T-cell (primary cell): ENCODE measurements at regions not wholly inside any gene's neighbourhood (a gene's known extent, or its start where the extent isn't known, plus 50 kb on each side); places are given as distances from the start of the nearest gene placed in this dataset.

Experiments
- ATAC-seq, 4 experiments: fragments of 200-7000 bp in 3 of 4; fragments of 150-1000 bp in 1 of 4; cut with Tn5 transposase; replicated peaks in 1 of 4; 1 replicate in 3 of 4; 2 replicates in 1 of 4; pipeline ENCODE4 v1.10.0; 2021; ENCODE audit warnings: moderate library complexity in 3 of 4, mild to moderate bottlenecking in 2 of 4, moderate number of reproducible peaks in 1 of 4
- CTCF ChIA-PET, 2 donors: fragments of 300-600 bp; sonication (Branson Sonifier 250); formaldehyde crosslinking; loops; one replicate each; lab custom pipeline; 2022; ENCODE audit warnings: antibody characterized with exemption in 2 of 2; lab: Charles Lee
- POLR2A ChIA-PET, 2 donors: fragments of 300-600 bp; sonication (Branson Sonifier 250); formaldehyde crosslinking; loops; one replicate each; lab custom pipeline; 2022; ENCODE audit warnings: antibody characterized with exemption in 2 of 2; lab: Charles Lee
- DNase-seq, 35 experiments: peaks; one replicate each; pipeline versions ENCODE4 v3.0.0 to v3.0.0-alpha.2; 2013 to 2023
- H3K27ac ChIP-seq: one replicate; pipeline ENCODE4 v1.5.1; 2013; ENCODE audit warnings: low read length
- H3K27me3 ChIP-seq, 2 experiments: replicated peaks in 1 of 2; 1 replicate in 1 of 2; 2 replicates in 1 of 2; pipeline versions ENCODE4 v1.6.1 to v1.7.0; 2013; ENCODE audit warnings: low read length in 1 of 2, mixed read lengths in 1 of 2; ENCODE audit not compliant: control insufficient read depth in 2 of 2, insufficient read depth in 2 of 2; ENCODE audit errors: extremely low read depth in 1 of 2
- H3K36me3 ChIP-seq, 2 donors: 1 replicate in 1 of 2; 2 replicates in 1 of 2; pipeline versions ENCODE4 v1.6.1 to v1.7.0; 2013; ENCODE audit warnings: low read length in 1 of 2; ENCODE audit not compliant: control insufficient read depth in 2 of 2, insufficient read depth in 1 of 2; ENCODE audit errors: extremely low read depth in 1 of 2
- H3K4me1 ChIP-seq, 2 experiments: 1 replicate in 1 of 2; 2 replicates in 1 of 2; pipeline versions ENCODE4 v1.6.1 to v1.7.0; 2013; ENCODE audit warnings: low read length in 2 of 2, mixed read lengths in 1 of 2; ENCODE audit not compliant: insufficient read depth in 2 of 2, control insufficient read depth in 1 of 2; ENCODE audit errors: extremely low read depth in 1 of 2
- H3K4me3 ChIP-seq, 2 donors: 1 replicate in 1 of 2; 2 replicates in 1 of 2; pipeline versions ENCODE4 v1.5.1 to v1.7.0; 2013; ENCODE audit warnings: mild to moderate bottlenecking in 2 of 2, low read length in 1 of 2, moderate library complexity in 1 of 2; ENCODE audit not compliant: control insufficient read depth in 1 of 2; ENCODE audit errors: extremely low read depth in 1 of 2
- H3K9me3 ChIP-seq: 2 replicates; pipeline ENCODE4 v1.7.0; 2013
- H3K27ac Mint-ChIP-seq, 2 donors: one replicate each; pipeline ENCODE4 v1.8.0; 2020 to 2021; ENCODE audit warnings: mild to moderate bottlenecking in 2 of 2, mixed read lengths in 2 of 2
- H3K27me3 Mint-ChIP-seq, 2 donors: one replicate each; pipeline ENCODE4 v1.8.0; 2021 to 2022; ENCODE audit warnings: mixed read lengths in 2 of 2
- H3K36me3 Mint-ChIP-seq: one replicate; pipeline ENCODE4 v1.8.0; 2021; ENCODE audit warnings: mixed read lengths
- H3K4me1 Mint-ChIP-seq, 3 donors: one replicate each; pipeline ENCODE4 v1.8.0; 2020 to 2022; ENCODE audit warnings: mixed read lengths in 3 of 3, mild to moderate bottlenecking in 1 of 3
- H3K4me3 Mint-ChIP-seq, 3 donors: one replicate each; pipeline ENCODE4 v1.8.0; 2020 to 2022; ENCODE audit warnings: mild to moderate bottlenecking in 3 of 3, mixed read lengths in 3 of 3, moderate library complexity in 3 of 3
- H3K9me3 Mint-ChIP-seq, 3 donors: one replicate each; pipeline ENCODE4 v1.8.0; 2020 to 2022; ENCODE audit warnings: mixed read lengths in 3 of 3
- WGBS: methylation state at CpG from one replicate; pipeline ENCODE4 v1.1.5; 2013; ENCODE audit warnings: missing lambda C conversion rate; ENCODE audit not compliant: insufficient coverage; 5-methylcytosine and 5-hydroxymethylcytosine counted together

GRCh38 chr9:3773362-3774060 is 247.7 kb upstream of the RFX3 start:
- H3K36me3 Mint-ChIP-seq = no peaks in the 10 kb centered on the region
- H3K27ac Mint-ChIP-seq = no peak overlapping the region
- H3K4me3 Mint-ChIP-seq = no peak overlapping the region
- POLR2A ChIA-PET = no interaction called here
- no peaks in the 10 kb centered on the region for H3K9me3 ChIP-seq
- no peaks in the 10 kb centered on the region for H3K4me1 Mint-ChIP-seq
- ATAC-seq (no peak), DNase-seq (no peak)
- WGBS = 44% methylated on average over 1 of the region's 6 CpGs
- H3K27me3 ChIP-seq = peaks cover 0 to 2% of the 10 kb centered on the region in 2 experiments
- no peaks in the 10 kb centered on the region for H3K4me1 ChIP-seq
- H3K27me3 Mint-ChIP-seq = peaks cover 16 to 18% of the 10 kb centered on the region in 2 donors
- H3K27ac ChIP-seq = no peak overlapping the region
- no peaks in the 10 kb centered on the region for H3K9me3 Mint-ChIP-seq
- H3K36me3 ChIP-seq = no peaks in the 10 kb centered on the region
- H3K4me3 ChIP-seq = no peak overlapping the region
- CTCF ChIA-PET = interaction anchor here in 1 of 2 donors (0.5 kb wide), 1 partner anchor 1345 kb away, joined by 3 read pairs; no protein-coding TSS in a partner anchor

- Histone ChIP-seq H3K9me3 (no peaks in the 10 kb centered on the region), H3K4me3 (no peak overlapping the region), H3K4me1 (no peaks in the 10 kb centered on the region), H3K27me3 (peaks cover 0 to 2% of the 10 kb centered on the region in 2 experiments), H3K36me3 (no peaks in the 10 kb centered on the region), H3K27ac (no peak overlapping the region)
- WGBS = 25% methylated on average over 2 of the region's 4 CpGs
- POLR2A ChIA-PET = no interaction called here
- no peaks in the 10 kb centered on the region for H3K4me1 Mint-ChIP-seq
- H3K36me3 Mint-ChIP-seq = no peaks in the 10 kb centered on the region
- no peak for ATAC-seq
- peaks cover 17 to 18% of the 10 kb centered on the region in 2 donors for H3K27me3 Mint-ChIP-seq
- H3K9me3 Mint-ChIP-seq = no peaks in the 10 kb centered on the region
- H3K4me3 Mint-ChIP-seq = no peak overlapping the region
- H3K27ac Mint-ChIP-seq = no peak overlapping the region
- DNase-seq = no peak
- CTCF ChIA-PET = no interaction called here
Measured at GRCh38 chr9:3769646-3770045, 243.8 kb upstream of the RFX3 start.

GRCh38 chr9:3768712-3769457 is 243.1 kb upstream of the RFX3 start:
- Mint-ChIP-seq H3K27ac (no peak overlapping the region), H3K4me1 (no peaks in the 10 kb centered on the region), H3K36me3 (no peaks in the 10 kb centered on the region), H3K9me3 (no peaks in the 10 kb centered on the region), H3K4me3 (no peak overlapping the region), H3K27me3 (peaks cover 18 to 19% of the 10 kb centered on the region in 2 donors)
- Histone ChIP-seq H3K4me3 (no peak overlapping the region), H3K36me3 (no peaks in the 10 kb centered on the region), H3K4me1 (no peaks in the 10 kb centered on the region), H3K27me3 (peaks cover 0 to 2% of the 10 kb centered on the region in 2 experiments), H3K9me3 (no peaks in the 10 kb centered on the region), H3K27ac (no peak overlapping the region)
- 88% methylated on average over 3 of the region's 5 CpGs for WGBS
- ATAC-seq = no peak
- ChIA-PET CTCF (no interaction called here), POLR2A (interaction anchor here in 1 of 2 donors (0.5 kb wide), 1 partner anchor 1374 kb away, joined by 3 read pairs; no protein-coding TSS in a partner anchor)
- DNase-seq = no peak

- H3K4me1 Mint-ChIP-seq = no peaks in the 10 kb centered on the region
- DNase-seq = no peak
- Histone ChIP-seq H3K9me3 (no peaks in the 10 kb centered on the region), H3K36me3 (no peaks in the 10 kb centered on the region), H3K4me1 (no peaks in the 10 kb centered on the region), H3K27ac (no peak overlapping the region), H3K27me3 (peaks cover 0 to 2% of the 10 kb centered on the region in 2 experiments), H3K4me3 (no peak overlapping the region)
- no peak overlapping the region for H3K4me3 Mint-ChIP-seq
- ATAC-seq = no peak
- no peak overlapping the region for H3K27ac Mint-ChIP-seq
- no peaks in the 10 kb centered on the region for H3K36me3 Mint-ChIP-seq
- ChIA-PET CTCF (no interaction called here), POLR2A (interaction anchor here in 1 of 2 donors (0.5 kb wide), 1 partner anchor 1375 kb away, joined by 3 read pairs; no protein-coding TSS in a partner anchor)
- H3K27me3 Mint-ChIP-seq = peaks cover 18 to 25% of the 10 kb centered on the region in 2 donors
- no CpG with 5 or more reads among the region's 5 CpGs for WGBS
- peaks cover 0 to 4% (median 2%) of the 10 kb centered on the region in 3 donors for H3K9me3 Mint-ChIP-seq
Measured at GRCh38 chr9:3768286-3768685, 242.5 kb upstream of the RFX3 start.

- Histone ChIP-seq H3K36me3 (no peaks in the 10 kb centered on the region), H3K9me3 (no peaks in the 10 kb centered on the region), H3K27ac (no peak overlapping the region), H3K4me1 (no peaks in the 10 kb centered on the region), H3K4me3 (no peak overlapping the region), H3K27me3 (no peaks in the 10 kb centered on the region)
- no peak for ATAC-seq
- WGBS = no CpG with 5 or more reads among the region's 3 CpGs
- no peak overlapping the region for H3K4me3 Mint-ChIP-seq
- peaks cover 2 to 6% (median 4%) of the 10 kb centered on the region in 3 donors for H3K9me3 Mint-ChIP-seq
- ChIA-PET POLR2A (interaction anchor here in 1 of 2 donors (0.6 kb wide), 1 partner anchor 443 kb away, joined by 4 read pairs; no protein-coding TSS in a partner anchor), CTCF (no interaction called here)
- no peaks in the 10 kb centered on the region for H3K36me3 Mint-ChIP-seq
- H3K27me3 Mint-ChIP-seq = peaks cover 9 to 19% of the 10 kb centered on the region in 2 donors
- H3K27ac Mint-ChIP-seq = no peak overlapping the region
- no peak for DNase-seq
- H3K4me1 Mint-ChIP-seq = peaks cover 15 to 17% (median 16%) of the 10 kb centered on the region in 3 donors
Measured at GRCh38 chr9:3762076-3762475, 236.3 kb upstream of the RFX3 start.

DNA sequence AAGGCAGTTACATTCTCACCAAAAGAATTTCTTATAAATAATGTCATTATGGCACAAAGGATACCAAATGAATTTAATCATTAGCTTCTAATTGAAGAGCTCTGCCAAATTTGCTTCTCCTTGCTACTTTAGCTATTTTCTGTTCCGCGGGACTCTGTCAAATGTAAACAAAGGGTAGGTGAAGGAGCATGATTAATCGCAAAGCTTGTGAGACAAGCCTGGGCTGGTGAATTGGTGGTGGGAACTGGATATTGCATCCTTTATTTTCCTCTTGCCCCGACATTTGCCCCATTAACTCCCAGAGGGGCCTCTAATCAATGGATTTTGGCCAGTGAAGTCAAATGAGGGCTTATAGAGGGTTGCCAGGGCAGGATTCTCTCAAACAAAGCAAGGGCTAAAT is 234.2 kb upstream of the RFX3 start:
- Histone ChIP-seq H3K9me3 (no peaks in the 10 kb centered on the region), H3K4me1 (no peaks in the 10 kb centered on the region), H3K27ac (no peak overlapping the region), H3K36me3 (no peaks in the 10 kb centered on the region), H3K4me3 (no peak overlapping the region), H3K27me3 (no peaks in the 10 kb centered on the region)
- Mint-ChIP-seq H3K4me1 (peaks cover 15 to 17% (median 16%) of the 10 kb centered on the region in 3 donors), H3K36me3 (no peaks in the 10 kb centered on the region), H3K27ac (no peak overlapping the region), H3K4me3 (no peak overlapping the region), H3K9me3 (peaks cover 2 to 6% (median 4%) of the 10 kb centered on the region in 3 donors), H3K27me3 (peaks cover 0 to 8% of the 10 kb centered on the region in 2 donors)
- ChIA-PET POLR2A (interaction anchor here in 1 of 2 donors (0.8 kb wide), 1 partner anchor 1230 kb away, joined by 4 read pairs; no protein-coding TSS in a partner anchor), CTCF (no interaction called here)
- no CpG with 5 or more reads among the region's 4 CpGs for WGBS
- ATAC-seq (no peak), DNase-seq (no peak)
